22Rv1 (cell line): ENCODE measurements at regions not wholly inside any gene's neighbourhood (a gene's known extent, or its start where the extent isn't known, plus 50 kb on each side); places are given as distances from the start of the nearest gene placed in this dataset.
"Not testable (repeated sequence)": the region's sequence is repeated elsewhere in the genome, so short reads cannot be mapped to it uniquely, and the experiment has no call there.

Source experiments
- H3K27ac ChIP-seq: fragments of 450-650 bp; 2 replicates; pipeline ENCODE4 v1.5.1; 2017
- ZFX ChIP-seq: fragments of 450-650 bp; IDR thresholded peaks from 2 replicates; pipeline ENCODE4 v1.6.1; 2017; ENCODE audit warnings: antibody characterized with exemption, borderline replicate concordance
- TF ChIP-seq, protein P1 (sequence below): fragments of 450-650 bp; IDR thresholded peaks from 2 replicates; pipeline ENCODE4 v1.5.1; 2017; ENCODE audit warnings: mild to moderate bottlenecking

DNA sequence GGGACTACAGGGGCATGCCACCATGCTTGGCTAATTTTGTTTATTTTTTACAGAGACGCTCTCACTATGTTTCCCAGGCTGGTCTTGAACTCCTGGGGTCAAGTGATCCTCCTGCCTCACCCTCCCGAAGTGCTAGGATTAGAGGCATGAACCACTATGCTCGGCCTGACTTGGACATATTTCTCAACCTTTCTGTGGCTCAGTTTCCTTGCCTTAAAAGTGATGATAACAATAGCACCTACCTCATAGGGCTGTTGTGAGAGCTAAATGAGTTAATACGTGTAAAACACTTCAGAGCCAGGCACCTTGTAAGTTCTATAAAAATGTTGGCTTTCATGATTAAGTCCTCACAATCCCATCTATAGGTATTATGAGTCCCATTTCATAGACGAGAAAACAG lies 89.2 kb upstream of the METAP2 start:
- H3K27ac ChIP-seq = no peak overlapping the region

DNA sequence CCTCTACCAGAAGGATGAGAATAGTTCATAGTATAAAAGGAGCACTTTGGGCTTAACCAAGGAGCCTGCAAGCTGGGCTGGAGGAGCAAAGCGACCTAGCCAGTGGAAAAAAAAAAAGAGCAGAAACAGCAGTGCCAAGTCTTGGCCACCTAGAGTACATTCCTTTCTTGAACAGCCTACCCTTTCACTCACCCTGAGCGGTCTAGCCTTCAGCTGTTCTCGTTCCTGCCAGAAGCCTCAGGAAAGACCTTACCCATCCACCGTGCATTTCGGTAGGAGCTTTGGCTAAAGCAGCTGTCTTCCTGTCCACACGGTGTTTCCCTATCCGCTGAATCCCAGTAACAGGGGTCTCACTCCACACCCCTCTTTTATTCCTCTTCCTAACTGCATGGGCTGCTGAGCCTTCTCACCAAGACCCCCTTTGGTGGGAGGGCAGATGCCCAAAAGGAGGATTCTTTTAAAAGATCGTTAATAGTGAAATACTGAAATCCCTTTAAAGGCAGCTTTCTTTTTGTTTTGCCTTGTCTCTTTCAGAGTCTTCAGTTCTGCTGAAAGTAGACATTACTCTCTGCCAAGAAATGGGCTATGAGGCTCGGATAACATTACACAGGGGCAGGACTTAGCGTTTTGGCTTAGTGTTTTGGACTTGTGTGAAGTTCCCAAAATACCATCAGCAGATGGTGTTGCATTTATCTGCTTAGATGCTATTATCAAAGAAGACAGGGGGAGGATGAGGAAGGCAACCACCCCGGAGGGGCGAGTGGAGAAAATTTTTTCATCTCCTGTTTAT lies 88.5 kb upstream of the METAP2 start:
- no peak overlapping the region for H3K27ac ChIP-seq
- no peak for TF ChIP-seq ZFX
- TF ChIP-seq, protein P1, sequence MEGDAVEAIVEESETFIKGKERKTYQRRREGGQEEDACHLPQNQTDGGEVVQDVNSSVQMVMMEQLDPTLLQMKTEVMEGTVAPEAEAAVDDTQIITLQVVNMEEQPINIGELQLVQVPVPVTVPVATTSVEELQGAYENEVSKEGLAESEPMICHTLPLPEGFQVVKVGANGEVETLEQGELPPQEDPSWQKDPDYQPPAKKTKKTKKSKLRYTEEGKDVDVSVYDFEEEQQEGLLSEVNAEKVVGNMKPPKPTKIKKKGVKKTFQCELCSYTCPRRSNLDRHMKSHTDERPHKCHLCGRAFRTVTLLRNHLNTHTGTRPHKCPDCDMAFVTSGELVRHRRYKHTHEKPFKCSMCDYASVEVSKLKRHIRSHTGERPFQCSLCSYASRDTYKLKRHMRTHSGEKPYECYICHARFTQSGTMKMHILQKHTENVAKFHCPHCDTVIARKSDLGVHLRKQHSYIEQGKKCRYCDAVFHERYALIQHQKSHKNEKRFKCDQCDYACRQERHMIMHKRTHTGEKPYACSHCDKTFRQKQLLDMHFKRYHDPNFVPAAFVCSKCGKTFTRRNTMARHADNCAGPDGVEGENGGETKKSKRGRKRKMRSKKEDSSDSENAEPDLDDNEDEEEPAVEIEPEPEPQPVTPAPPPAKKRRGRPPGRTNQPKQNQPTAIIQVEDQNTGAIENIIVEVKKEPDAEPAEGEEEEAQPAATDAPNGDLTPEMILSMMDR = no peak

More for the DNA sequence above, 89.2 kb upstream of the METAP2 start:
- TF ChIP-seq, protein P1 = no peak
- no peak for TF ChIP-seq ZFX

DNA sequence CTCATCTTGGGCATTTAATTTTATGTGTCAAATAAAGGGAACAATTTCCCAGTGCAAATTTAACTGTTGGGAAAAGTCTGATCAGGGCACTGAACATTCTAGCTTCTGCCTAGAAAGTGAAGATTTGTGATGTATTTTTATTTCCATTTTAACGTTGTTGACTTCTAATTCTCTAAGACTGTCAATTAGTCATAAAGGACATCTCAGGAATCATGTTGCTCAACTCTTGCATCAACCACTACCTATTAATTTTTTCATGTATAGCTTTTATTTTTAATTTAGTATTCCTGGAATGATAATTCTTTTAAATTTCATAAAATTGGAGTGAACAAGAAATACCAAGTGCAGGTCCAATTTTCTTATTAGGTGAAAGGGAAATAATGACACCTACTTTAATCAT lies 87.9 kb upstream of the METAP2 start:
- H3K27ac ChIP-seq = no peak overlapping the region
- TF ChIP-seq ZFX = no peak
- TF ChIP-seq, protein P1 = no peak

DNA sequence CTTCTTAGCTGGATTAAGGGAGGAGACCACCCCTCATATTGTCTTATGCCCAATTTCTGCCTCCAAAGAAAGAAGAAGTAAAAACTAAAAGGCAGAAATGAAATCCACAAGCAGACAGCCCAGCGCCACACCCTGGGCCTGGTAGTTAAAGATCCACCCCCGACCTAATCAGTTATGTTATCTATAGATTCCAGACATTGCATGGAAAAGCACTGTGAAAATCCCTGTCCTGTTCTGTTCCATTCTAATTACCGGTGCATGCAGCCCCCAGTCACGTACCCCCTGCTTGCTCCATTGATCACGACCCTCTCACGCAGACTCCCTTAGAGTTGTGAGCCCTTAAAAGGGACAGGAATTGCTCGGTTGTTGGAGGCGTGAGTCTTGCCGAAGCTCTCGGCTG lies 85.7 kb upstream of the METAP2 start:
- H3K27ac ChIP-seq = not testable (repeated sequence)

DNA sequence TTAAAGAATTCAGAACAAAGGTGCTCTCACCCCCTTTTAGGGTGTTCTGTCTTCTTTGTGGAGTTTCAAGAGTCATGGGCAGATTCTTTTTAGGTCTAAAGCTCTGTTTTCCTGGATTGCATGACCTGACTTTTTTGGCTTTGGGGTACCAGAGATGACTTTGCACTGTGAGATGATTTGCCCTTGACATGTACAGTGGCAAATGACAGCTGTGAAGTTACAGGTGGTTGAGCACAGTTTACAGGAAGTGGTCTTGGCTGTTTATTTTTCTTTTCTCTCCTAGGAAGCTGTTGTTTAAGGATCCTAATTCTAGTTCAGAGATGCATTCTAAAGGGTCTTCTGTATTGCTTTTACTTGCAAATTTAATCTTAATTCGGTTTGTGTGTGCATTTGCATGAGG lies 83.8 kb upstream of the METAP2 start:
- TF ChIP-seq, protein P1 = no peak
- TF ChIP-seq ZFX = no peak
- H3K27ac ChIP-seq = no peak overlapping the region

DNA sequence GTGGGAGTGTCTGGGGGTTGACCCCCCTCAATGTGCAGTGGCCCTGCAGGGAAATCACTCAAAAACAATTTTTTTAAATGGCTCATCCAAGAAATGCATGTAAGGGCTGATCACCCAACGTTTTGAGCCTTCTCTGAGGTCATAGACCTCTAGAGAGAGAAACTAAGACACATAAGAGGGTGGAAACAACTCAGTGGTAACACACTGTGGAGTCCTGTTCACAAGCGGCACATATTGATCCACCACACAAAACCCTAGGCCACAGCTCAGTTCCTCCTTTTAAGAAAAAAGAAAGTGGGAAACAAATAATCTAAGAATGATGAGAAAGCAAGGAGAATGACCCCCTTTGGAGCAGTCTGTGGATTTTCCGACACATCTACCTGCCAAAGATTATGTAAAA lies 83.0 kb upstream of the METAP2 start:
- no peak overlapping the region for H3K27ac ChIP-seq
- TF ChIP-seq, protein P1 = no peak
- no peak for TF ChIP-seq ZFX

DNA sequence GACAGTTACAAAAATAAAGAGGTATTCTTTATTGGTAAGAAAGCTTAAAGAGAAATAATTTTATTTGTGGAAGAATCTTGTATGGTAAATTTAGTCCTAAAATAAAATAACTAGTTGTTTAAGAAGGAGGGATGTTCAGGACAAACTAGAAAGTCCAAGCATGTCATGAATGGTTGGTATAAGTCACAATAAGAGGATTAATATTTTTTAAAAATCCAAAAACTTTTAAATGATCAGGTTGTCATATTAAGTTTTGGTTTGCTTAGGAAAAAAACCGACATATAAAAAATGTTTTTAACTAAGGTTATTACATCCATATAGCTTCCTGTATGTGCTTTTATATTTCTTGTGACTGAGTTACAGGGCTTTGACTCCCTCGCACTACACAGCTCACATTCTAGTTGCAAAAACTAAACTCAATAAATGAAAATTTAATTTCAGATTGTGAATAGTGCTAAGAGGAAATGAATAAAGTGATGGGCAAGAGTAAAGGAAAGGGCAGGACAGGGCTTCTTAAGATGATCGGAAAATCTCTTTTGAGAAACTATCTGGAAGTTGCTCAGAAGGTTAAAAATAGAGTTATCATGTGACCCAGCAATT lies 80.7 kb upstream of the METAP2 start:
- no peak for TF ChIP-seq ZFX
- TF ChIP-seq, protein P1 = no peak
- H3K27ac ChIP-seq = no peak overlapping the region
